HuH-7 (cell line): ENCODE measurements at regions not wholly inside any gene's neighbourhood (a gene's known extent, or its start where the extent isn't known, plus 50 kb on each side); places are given as distances from the start of the nearest gene placed in this dataset.

Experiments
- DNase-seq: peaks from one replicate; pipeline ENCODE4 v3.0.0; 2011; ENCODE audit warnings: low spot score

GRCh38 chrX:39854772-39855747 is 242.7 kb downstream of the BCOR start:
- DNase-seq = no peak

- no peak for DNase-seq
Measured at GRCh38 chrX:39855748-39856129, 242.0 kb downstream of the BCOR start.

GRCh38 chrX:39856472-39857121 is 241.2 kb downstream of the BCOR start:
- DNase-seq = no peak

- no peak for DNase-seq
Measured at GRCh38 chrX:39857780-39858179, 240.0 kb downstream of the BCOR start.

- DNase-seq = no peak
Measured at GRCh38 chrX:39859991-39860861, 237.5 kb downstream of the BCOR start.

GRCh38 chrX:39862963-39863362 is 234.8 kb downstream of the BCOR start:
- no peak for DNase-seq

- DNase-seq = no peak
Measured at GRCh38 chrX:39866229-39866628, 231.5 kb downstream of the BCOR start.

GRCh38 chrX:39869846-39870601 is 227.7 kb downstream of the BCOR start:
- DNase-seq = no peak

- DNase-seq = no peak
Measured at GRCh38 chrX:39871648-39872047, 226.1 kb downstream of the BCOR start.

- no peak for DNase-seq
Measured at GRCh38 chrX:39873117-39873516, 224.6 kb downstream of the BCOR start.

- no peak for DNase-seq
Measured at GRCh38 chrX:39874202-39874816, 223.4 kb downstream of the BCOR start.

- no peak for DNase-seq
Measured at GRCh38 chrX:39875834-39876628, 221.7 kb downstream of the BCOR start.

GRCh38 chrX:39877905-39878304 is 219.9 kb downstream of the BCOR start:
- DNase-seq = no peak

GRCh38 chrX:39883666-39884065 is 214.1 kb downstream of the BCOR start:
- DNase-seq = no peak

GRCh38 chrX:39886282-39886681 is 211.5 kb downstream of the BCOR start:
- no peak for DNase-seq

- no peak for DNase-seq
Measured at GRCh38 chrX:39888730-39889129, 209.0 kb downstream of the BCOR start.

GRCh38 chrX:39889704-39890103 is 208.1 kb downstream of the BCOR start:
- DNase-seq = no peak

GRCh38 chrX:39890807-39891206 is 207.0 kb downstream of the BCOR start:
- DNase-seq = no peak

GRCh38 chrX:39891781-39892180 is 206.0 kb downstream of the BCOR start:
- DNase-seq = no peak
